ENCODE measurements at regions not wholly inside any gene's neighbourhood (a gene's known extent, or its start where the extent isn't known, plus 50 kb on each side); places are given as distances from the start of the nearest gene placed in this dataset.

GRCh38 chr10:55500931-55501559, 700.0 kb upstream of the PCDH15 start:
- peak; percentile 76 for DNase-seq (ENCODE audit: low spot score)

- DNase-seq (ENCODE audit: low spot score), result no peak
These were observed 697.0 kb upstream of the PCDH15 start for GRCh38 chr10:55497893-55498499.

DNA sequence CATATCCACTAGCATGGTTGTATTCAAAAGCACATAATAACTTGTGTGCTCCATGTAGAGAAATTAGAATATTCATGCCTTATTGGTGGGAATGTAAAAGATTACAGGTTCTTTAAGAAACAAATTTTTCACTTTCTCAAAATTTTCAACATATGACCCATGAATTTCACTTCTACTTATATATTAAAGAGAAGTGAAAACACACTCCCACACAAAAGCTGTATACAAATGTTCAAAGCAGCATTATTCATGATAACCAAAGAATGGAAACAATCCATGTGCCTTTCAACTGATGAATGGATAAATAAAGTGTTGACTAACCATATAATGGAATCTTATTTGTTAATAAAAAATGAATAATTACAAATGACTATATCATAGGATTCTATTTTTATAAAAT, 694.5 kb upstream of the PCDH15 start:
- DNase-seq (ENCODE audit: low spot score), result no peak

DNA sequence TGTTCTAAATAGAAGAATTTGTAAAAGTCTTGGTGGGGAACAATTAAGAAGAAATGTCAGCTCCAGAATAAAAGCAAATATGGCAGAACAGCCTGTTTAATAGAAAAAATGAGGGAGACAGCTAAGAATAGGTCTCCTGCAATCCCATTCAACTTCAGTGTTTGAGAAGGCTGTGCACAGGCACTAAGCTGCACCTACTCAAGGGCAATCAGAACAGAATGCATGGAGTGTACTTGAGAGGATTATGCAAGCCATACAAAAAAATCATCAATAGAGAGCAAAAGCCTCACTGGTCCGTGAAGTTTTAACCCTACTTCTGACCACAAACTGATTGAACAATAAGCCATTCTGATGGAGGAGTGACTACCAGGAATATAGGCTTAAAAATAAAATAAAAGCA, 690.7 kb upstream of the PCDH15 start:
- no peak for DNase-seq (ENCODE audit: low spot score)

DNA sequence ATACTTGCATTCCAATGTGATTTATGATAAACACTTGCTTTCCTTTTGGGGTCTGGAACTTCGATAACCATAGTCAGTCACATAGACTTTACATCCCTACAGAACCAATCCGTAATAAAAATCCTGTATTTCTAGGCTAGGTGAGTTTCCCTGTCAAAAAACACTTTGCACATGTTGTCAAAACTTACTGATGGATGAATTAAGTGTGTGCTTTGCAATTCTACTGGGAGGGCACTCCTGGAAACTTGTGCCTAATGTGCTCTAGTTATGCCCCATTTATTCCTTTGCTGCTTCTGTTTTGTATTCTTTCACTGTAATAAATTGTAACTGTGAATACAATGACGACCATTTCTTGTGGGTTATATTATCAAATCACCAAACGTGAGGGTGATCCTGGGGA, 684.8 kb upstream of the PCDH15 start:
- no peak for DNase-seq (ENCODE audit: low spot score)

DNA sequence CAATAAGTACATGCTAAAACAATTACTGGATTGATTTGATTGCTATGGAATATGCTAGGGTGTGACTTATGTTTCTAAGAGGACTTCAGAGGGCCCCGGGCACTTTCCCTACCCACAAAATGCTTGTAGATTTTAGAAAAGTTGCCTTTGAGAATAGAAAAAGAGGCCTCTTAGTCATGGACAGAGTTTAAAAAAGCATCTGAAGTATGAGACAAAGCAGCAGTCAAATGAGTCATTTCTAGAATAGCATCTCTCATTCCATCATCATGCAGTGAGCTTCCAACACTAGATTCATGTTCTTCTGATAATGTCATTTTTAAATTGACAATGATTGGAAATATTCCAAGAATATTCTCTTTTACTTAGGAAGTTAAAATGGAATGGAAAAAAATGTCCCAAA, 675.1 kb upstream of the PCDH15 start:
- peak; percentile 32 for DNase-seq (ENCODE audit: low spot score)

- DNase-seq (ENCODE audit: low spot score), result no peak
These were observed 673.2 kb upstream of the PCDH15 start for GRCh38 chr10:55474258-55474657.

- no peak for DNase-seq (ENCODE audit: low spot score)
These were observed 669.8 kb upstream of the PCDH15 start for GRCh38 chr10:55470840-55471239.

GRCh38 chr10:55466806-55467504, 665.9 kb upstream of the PCDH15 start:
- no peak for DNase-seq (ENCODE audit: low spot score)

- DNase-seq (ENCODE audit: low spot score), result no peak
These were observed 663.1 kb upstream of the PCDH15 start for GRCh38 chr10:55464083-55464482.

GRCh38 chr10:55460008-55460407, 659.0 kb upstream of the PCDH15 start:
- no peak for DNase-seq (ENCODE audit: low spot score)

- DNase-seq (ENCODE audit: low spot score), result no peak
These were observed 649.0 kb upstream of the PCDH15 start for GRCh38 chr10:55449981-55450380.

- DNase-seq (ENCODE audit: low spot score), result no peak
These were observed 645.5 kb upstream of the PCDH15 start for GRCh38 chr10:55446441-55447002.

GRCh38 chr10:55441777-55442176, 640.7 kb upstream of the PCDH15 start:
- DNase-seq (ENCODE audit: low spot score), result no peak

- no peak for DNase-seq (ENCODE audit: low spot score)
These were observed 625.1 kb upstream of the PCDH15 start for GRCh38 chr10:55426138-55426537.

- peak; percentile 13 for DNase-seq (ENCODE audit: low spot score)
These were observed 609.4 kb upstream of the PCDH15 start for GRCh38 chr10:55410415-55410885.

DNA sequence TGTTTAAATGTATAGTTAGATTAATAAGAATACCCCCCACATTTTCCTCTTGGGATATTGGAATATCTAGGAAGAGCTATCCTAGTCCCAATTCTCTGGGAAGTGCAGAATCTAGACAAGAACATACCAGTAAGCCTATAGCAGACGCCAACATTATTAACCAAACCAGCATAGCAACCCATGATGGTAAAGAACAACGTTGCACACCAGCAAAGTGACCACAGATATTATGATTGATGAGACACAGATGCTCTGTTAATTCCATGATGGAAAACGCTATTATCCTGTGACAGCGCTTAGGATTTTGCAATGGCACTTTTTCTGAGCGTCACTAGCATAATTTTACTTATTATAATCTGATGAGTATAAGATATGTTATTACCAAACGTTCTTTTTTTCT, 603.1 kb upstream of the PCDH15 start:
- DNase-seq (ENCODE audit: low spot score), result no peak

- no peak for DNase-seq (ENCODE audit: low spot score)
These were observed 599.2 kb upstream of the PCDH15 start for GRCh38 chr10:55400075-55400849.

DNA sequence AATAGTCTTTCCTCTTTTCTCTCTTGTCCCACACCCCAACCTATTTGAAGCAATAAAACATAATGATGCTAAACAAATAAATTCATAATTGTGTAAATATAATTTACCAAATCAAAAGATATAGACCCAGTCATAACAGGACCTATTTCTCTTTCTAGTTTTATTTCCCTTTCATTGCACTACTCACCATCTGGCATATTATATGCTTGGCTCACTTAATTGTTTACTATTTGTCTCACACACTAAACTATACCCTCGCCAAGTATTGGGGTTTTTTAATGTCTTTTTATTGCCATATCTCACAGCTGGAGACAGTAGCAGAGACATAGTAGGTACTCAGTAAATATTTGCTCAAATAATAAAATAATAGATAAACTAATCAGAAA, 597.5 kb upstream of the PCDH15 start:
- no peak for DNase-seq (ENCODE audit: low spot score)

DNA sequence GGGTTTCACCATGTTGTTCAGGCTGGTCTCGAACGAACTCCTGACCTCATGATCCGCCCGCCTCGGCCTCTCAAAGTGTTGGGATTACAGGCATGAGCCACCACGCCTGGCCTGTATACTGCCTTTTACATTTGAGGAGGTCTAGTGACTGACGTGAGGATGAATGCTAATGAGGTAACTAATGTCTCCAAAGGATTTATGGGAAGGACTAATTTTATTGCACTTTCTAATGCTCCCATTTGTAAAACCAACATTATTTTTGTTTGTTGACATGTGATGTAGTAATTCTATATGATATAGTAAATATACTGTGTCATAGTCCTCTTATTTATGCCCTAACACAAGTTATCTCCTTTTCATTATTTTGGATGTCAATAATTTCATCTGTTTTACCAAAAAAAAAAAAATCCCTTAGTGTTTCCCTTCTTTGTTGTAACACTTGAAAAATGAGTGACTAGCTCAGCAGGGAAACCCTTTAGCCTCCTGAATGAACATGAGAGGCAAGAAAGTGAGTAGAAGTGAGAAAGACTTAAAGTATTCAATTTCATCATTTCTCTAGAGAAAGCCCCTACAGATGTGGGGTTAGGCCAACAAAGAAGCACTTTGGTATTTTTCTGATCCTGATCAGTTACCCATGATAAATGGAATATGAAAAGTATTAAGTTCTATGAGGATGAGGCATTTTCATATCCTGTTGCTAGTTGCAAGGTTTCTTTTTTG, 596.9 kb upstream of the PCDH15 start:
- DNase-seq (ENCODE audit: low spot score), result no peak

DNA sequence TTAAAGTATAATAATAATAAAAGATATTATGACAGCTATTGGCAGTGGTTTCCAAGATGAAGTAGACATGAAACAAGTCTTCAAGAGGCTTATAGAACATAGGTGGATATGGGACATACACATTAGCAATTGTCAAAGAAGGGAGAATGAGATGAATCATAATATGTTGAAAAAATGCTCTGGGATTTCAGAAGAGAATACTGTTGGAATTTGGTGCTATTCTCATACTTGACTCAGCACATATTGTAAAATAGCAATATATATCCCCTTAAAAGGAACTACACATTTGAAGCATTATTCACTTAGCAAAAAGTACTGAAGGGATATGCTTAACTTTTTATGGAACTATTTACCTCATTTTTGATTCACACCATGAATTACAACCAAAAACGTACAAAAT, 577.2 kb upstream of the PCDH15 start:
- no peak for DNase-seq (ENCODE audit: low spot score)

DNA sequence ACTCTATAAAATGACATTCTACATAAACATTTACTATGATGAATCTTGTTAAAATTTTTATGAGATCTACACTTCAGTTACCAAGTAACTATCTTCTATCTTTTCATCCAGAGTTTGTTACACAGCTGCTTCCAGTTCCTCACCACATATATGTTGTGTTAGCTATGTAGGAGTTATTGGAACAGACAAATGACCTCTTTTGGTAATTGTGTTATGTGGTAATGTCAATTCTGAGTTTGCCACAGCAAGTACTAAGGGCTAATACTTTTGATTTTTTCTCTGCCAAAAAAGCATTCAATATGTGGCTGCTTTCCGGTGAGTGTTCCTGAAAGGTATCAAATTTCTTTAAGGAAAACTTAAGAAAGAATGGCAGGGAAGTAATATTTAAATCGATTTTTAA, 573.9 kb upstream of the PCDH15 start:
- DNase-seq (ENCODE audit: low spot score), result no peak

Data from RKO (cell line).